ENCODE measurements at regions not wholly inside any gene's neighbourhood (a gene's known extent, or its start where the extent isn't known, plus 50 kb on each side); places are given as distances from the start of the nearest gene placed in this dataset.

- H2BK15ac ChIP-seq (ENCODE audit: low read length): no peak overlapping the region
- no peak overlapping the region for H2BK20ac ChIP-seq (ENCODE audit: low read length)
- H3K4me2 ChIP-seq (ENCODE audit: insufficient read depth in 1 of 2, low read depth in 2 of 2, low read length in 2 of 2): no peak overlapping the region
- H3K9ac ChIP-seq (replicated peaks in 1 of 4; ENCODE audit: extremely low read depth in 1 of 4, low read depth in 3 of 4, low read length in 3 of 4): no peak overlapping the region
- no peak overlapping the region for H2BK120ac ChIP-seq (replicated peaks; ENCODE audit: low read depth, low read length)
- no peaks in the 10 kb centered on the region for H4K20me1 ChIP-seq (replicated peaks in 1 of 2; ENCODE audit: control insufficient read depth in 1 of 2, insufficient read depth in 2 of 2, low read length in 2 of 2)
- H3K27ac ChIP-seq (ENCODE audit: low read depth, low read length): no peak overlapping the region
- no peak overlapping the region for H4K91ac ChIP-seq (replicated peaks; ENCODE audit: insufficient read length, low read length)
- CTCF ChIA-PET (ENCODE audit: partially characterized antibody): interaction anchor here (0.7 kb wide), 1 partner anchor 108 kb away, joined by 3 read pairs; no protein-coding TSS in a partner anchor
- H4K8ac ChIP-seq (ENCODE audit: extremely low read depth, insufficient read depth, low read length): no peak overlapping the region
- H3K56ac ChIP-seq (replicated peaks; ENCODE audit: insufficient read length, low read depth, low read length): no peak overlapping the region
- H3K4me1 ChIP-seq (replicated peaks in 1 of 4; ENCODE audit: control insufficient read depth in 3 of 4, insufficient read depth in 4 of 4, low read length in 3 of 4): no peaks in the 10 kb centered on the region
- H3K36me3 ChIP-seq (ENCODE audit: control insufficient read depth in 2 of 4, insufficient read depth in 4 of 4, low read length in 3 of 4): no peaks in the 10 kb centered on the region
- no peaks in the 10 kb centered on the region for H3K27me3 ChIP-seq (replicated peaks in 1 of 4; ENCODE audit: control insufficient read depth in 3 of 4, extremely low read depth in 1 of 4, insufficient read depth in 3 of 4, low read length in 3 of 4)
- H2BK5ac ChIP-seq (ENCODE audit: low read depth, low read length): no peak overlapping the region
- no peaks in the 10 kb centered on the region for H3K79me1 ChIP-seq (ENCODE audit: low read depth, low read length)
- POLR2A ChIA-PET (ENCODE audit: partially characterized antibody): no interaction called here
- no peak for FAIRE-seq
- H3K4ac ChIP-seq (replicated peaks; ENCODE audit: insufficient read length, low read depth, low read length): no peak overlapping the region
- H2BK12ac ChIP-seq (ENCODE audit: low read depth, low read length): no peak overlapping the region
- H2AFZ ChIP-seq (ENCODE audit: low read length): no peak overlapping the region
- no peak for DNase-seq (ENCODE audit: low read depth in 1 of 2, low spot score in 2 of 2)
- H3K23ac ChIP-seq (ENCODE audit: insufficient read length): no peak overlapping the region
- no peaks in the 10 kb centered on the region for H3K23me2 ChIP-seq (ENCODE audit: low read depth, low read length)
- H3K4me3 ChIP-seq (ENCODE audit: extremely low read depth in 1 of 4, insufficient read depth in 2 of 4, low read depth in 3 of 4, low read length in 4 of 4): no peak overlapping the region
- H3K79me2 ChIP-seq (ENCODE audit: control insufficient read depth in 1 of 2, insufficient read depth in 2 of 2, low read length in 2 of 2): no peaks in the 10 kb centered on the region
- WGBS, 2 experiments (ENCODE audit: extremely low coverage in 1 of 2, insufficient coverage in 1 of 2, insufficient read length in 1 of 2, insufficient replicate concordance in 2 of 2, low coverage in 1 of 2, low lambda C conversion rate in 2 of 2, missing lambda C conversion rate in 1 of 2): 91% methylated on average over 5 of the region's 5 CpGs; no CpG with 5 or more reads in 1 of the 2 experiments
- TF ChIP-seq RFX5 (IDR thresholded peaks at IDR 0.05; ENCODE audit: borderline replicate concordance, low read depth, low read length) (no peak), POLR2AphosphoS5 (IDR thresholded peaks at IDR 0.05; ENCODE audit: low read depth, low read length) (no peak), JUND (IDR thresholded peaks at IDR 0.05; ENCODE audit: low read length) (no peak), RBBP5 (IDR thresholded peaks at IDR 0.05; ENCODE audit: borderline replicate concordance, low read depth, low read length) (no peak), JUN (IDR thresholded peaks at IDR 0.05; ENCODE audit: low read depth, low read length) (no peak), SP1 (IDR thresholded peaks at IDR 0.05; ENCODE audit: low read depth, low read length) (no peak), BCL11A (IDR thresholded peaks at IDR 0.05; ENCODE audit: low read depth in 2 of 2, low read length in 2 of 2) (no peak), CTBP2 (IDR thresholded peaks at IDR 0.05; ENCODE audit: borderline replicate concordance, insufficient read depth, insufficient read length, low read length) (no peak), NANOG (IDR thresholded peaks at IDR 0.05; ENCODE audit: insufficient read depth, low read depth, low read length, poor library complexity, severe bottlenecking) (no peak), NRF1 (IDR thresholded peaks at IDR 0.05; ENCODE audit: low read depth, low read length) (no peak), BACH1 (IDR thresholded peaks at IDR 0.05; ENCODE audit: low read length) (no peak), RNF2 (IDR thresholded peaks at IDR 0.05; ENCODE audit: borderline replicate concordance, low read depth, low read length, missing control alignments, poor library complexity, severe bottlenecking) (no peak)
- no peak overlapping the region for H3K14ac ChIP-seq (ENCODE audit: insufficient read length)
- no peak overlapping the region for H4K5ac ChIP-seq (ENCODE audit: insufficient read length, low read depth, low read length)
- H2AK5ac ChIP-seq (ENCODE audit: low read depth, low read length): no peak overlapping the region
- no peak overlapping the region for H3K18ac ChIP-seq (ENCODE audit: extremely low read depth, low read length)
- no peaks in the 10 kb centered on the region for H3K9me3 ChIP-seq (ENCODE audit: insufficient read depth in 2 of 2, low read depth in 1 of 2, low read length in 1 of 2)
Observed at GRCh38 chr10:36781570-36781969, 343.8 kb upstream of the ANKRD30A start.
